ENCODE measurements at regions not wholly inside any gene's neighbourhood (a gene's known extent, or its start where the extent isn't known, plus 50 kb on each side); places are given as distances from the start of the nearest gene placed in this dataset.

GRCh38 chr4:71288875-71289274 lies 49.9 kb upstream of the SLC4A4 start:
- TF ChIP-seq POLR2A (IDR thresholded peaks at IDR 0.05), result no peak
- no peak for TF ChIP-seq CTCF (IDR thresholded peaks at IDR 0.05)
